ENCODE measurements at regions not wholly inside any gene's neighbourhood (a gene's known extent, or its start where the extent isn't known, plus 50 kb on each side); places are given as distances from the start of the nearest gene placed in this dataset.

DNA sequence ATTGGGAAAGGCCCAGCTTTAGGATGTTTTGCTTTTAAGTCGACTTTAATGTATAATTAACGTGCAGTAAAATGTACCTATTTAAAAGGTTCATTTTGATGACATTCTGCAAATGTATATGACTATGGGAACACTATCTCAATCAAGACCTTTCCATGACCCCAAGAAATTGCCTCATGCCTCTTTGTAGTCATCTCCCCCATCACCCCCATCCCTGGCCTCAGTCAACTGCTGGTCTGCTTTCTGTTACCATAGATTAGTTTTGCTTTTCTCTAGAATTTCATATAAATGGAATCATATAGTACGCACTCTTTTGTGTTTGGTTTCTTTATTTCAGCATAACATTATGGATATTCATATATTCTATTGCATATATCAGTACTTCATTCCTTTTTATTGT is 80.7 kb upstream of the C9orf72 start:
- TF ChIP-seq, protein P1, sequence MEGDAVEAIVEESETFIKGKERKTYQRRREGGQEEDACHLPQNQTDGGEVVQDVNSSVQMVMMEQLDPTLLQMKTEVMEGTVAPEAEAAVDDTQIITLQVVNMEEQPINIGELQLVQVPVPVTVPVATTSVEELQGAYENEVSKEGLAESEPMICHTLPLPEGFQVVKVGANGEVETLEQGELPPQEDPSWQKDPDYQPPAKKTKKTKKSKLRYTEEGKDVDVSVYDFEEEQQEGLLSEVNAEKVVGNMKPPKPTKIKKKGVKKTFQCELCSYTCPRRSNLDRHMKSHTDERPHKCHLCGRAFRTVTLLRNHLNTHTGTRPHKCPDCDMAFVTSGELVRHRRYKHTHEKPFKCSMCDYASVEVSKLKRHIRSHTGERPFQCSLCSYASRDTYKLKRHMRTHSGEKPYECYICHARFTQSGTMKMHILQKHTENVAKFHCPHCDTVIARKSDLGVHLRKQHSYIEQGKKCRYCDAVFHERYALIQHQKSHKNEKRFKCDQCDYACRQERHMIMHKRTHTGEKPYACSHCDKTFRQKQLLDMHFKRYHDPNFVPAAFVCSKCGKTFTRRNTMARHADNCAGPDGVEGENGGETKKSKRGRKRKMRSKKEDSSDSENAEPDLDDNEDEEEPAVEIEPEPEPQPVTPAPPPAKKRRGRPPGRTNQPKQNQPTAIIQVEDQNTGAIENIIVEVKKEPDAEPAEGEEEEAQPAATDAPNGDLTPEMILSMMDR (IDR thresholded peaks at IDR 0.05) = no peak
- TF ChIP-seq EZH2phosphoT487 (IDR thresholded peaks at IDR 0.05) (no peak), EZH2 (IDR thresholded peaks at IDR 0.05) (no peak)

Measured in neural progenitor cell (in vitro differentiated cells).